Mesenchymal stem cell (in vitro differentiated cells and primary cell): ENCODE measurements at regions not wholly inside any gene's neighbourhood (a gene's known extent, or its start where the extent isn't known, plus 50 kb on each side); places are given as distances from the start of the nearest gene placed in this dataset.
"Not testable (repeated sequence)": the region's sequence is repeated elsewhere in the genome, so short reads cannot be mapped to it uniquely, and the experiment has no call there.

Experiments used
- DNase-seq: peaks from one replicate; pipeline ENCODE4 v3.0.0-alpha.2; 2013
- H2AFZ ChIP-seq: one replicate; pipeline ENCODE4 v1.6.1; 2013; ENCODE audit warnings: low read depth, mild to moderate bottlenecking, control low read depth, inconsistent platforms, low read length, moderate library complexity
- H2AK5ac ChIP-seq: 2 replicates; pipeline ENCODE4 v1.6.1; 2013; ENCODE audit warnings: low read length, moderate library complexity, mild to moderate bottlenecking, inconsistent platforms; ENCODE audit not compliant: severe bottlenecking
- H2BK120ac ChIP-seq: one replicate; pipeline ENCODE4 v1.6.1; 2013; ENCODE audit warnings: low read depth, mild to moderate bottlenecking, inconsistent platforms, low read length, moderate library complexity
- H2BK12ac ChIP-seq, 2 experiments: one replicate each; pipeline ENCODE4 v1.6.1; 2013; ENCODE audit warnings: inconsistent platforms in 2 of 2, low read length in 2 of 2, mild to moderate bottlenecking in 2 of 2, moderate library complexity in 2 of 2, control low read depth in 1 of 2
- H2BK15ac ChIP-seq: one replicate; pipeline ENCODE4 v1.6.1; 2013; ENCODE audit warnings: mild to moderate bottlenecking, low read depth, inconsistent platforms; ENCODE audit not compliant: poor library complexity, severe bottlenecking
- H2BK5ac ChIP-seq: 2 replicates; pipeline ENCODE4 v1.6.1; 2013; ENCODE audit warnings: low read depth, mild to moderate bottlenecking, low read length, control low read depth, inconsistent platforms; ENCODE audit not compliant: poor library complexity, severe bottlenecking
- H3K14ac ChIP-seq, 2 experiments: one replicate each; pipeline ENCODE4 v1.6.1; 2013; ENCODE audit warnings: inconsistent platforms in 2 of 2, low read length in 2 of 2, control low read depth in 1 of 2, mild to moderate bottlenecking in 1 of 2, moderate library complexity in 1 of 2
- H3K18ac ChIP-seq, 2 experiments: one replicate each; pipeline ENCODE4 v1.6.1; 2013; ENCODE audit warnings: inconsistent platforms in 2 of 2, low read length in 2 of 2, control low read depth in 1 of 2, low read depth in 1 of 2, mild to moderate bottlenecking in 1 of 2
- H3K23ac ChIP-seq, 2 experiments: one replicate each; pipeline ENCODE4 v1.6.1; 2013; ENCODE audit warnings: inconsistent platforms in 2 of 2, low read length in 2 of 2, mild to moderate bottlenecking in 2 of 2, moderate library complexity in 2 of 2, control low read depth in 1 of 2
- H3K27ac ChIP-seq: 2 replicates; pipeline ENCODE4 v1.5.1; 2013; ENCODE audit warnings: mild to moderate bottlenecking, moderate library complexity, low read length, control low read depth, inconsistent platforms; ENCODE audit not compliant: poor library complexity, severe bottlenecking
- H3K27me3 ChIP-seq, 2 experiments: 2 replicates each; pipeline versions ENCODE4 v1.6.1 to v1.7.0; 2013; ENCODE audit warnings: low read length in 2 of 2, mild to moderate bottlenecking in 2 of 2, moderate library complexity in 2 of 2, control low read depth in 1 of 2, inconsistent platforms in 1 of 2; ENCODE audit not compliant: control insufficient read depth in 1 of 2, insufficient read depth in 1 of 2
- H3K36me3 ChIP-seq, 2 experiments: 2 replicates each; pipeline versions ENCODE4 v1.6.1 to v1.7.0; 2013; ENCODE audit warnings: low read length in 2 of 2, control low read depth in 1 of 2, inconsistent platforms in 1 of 2, low read depth in 1 of 2, mild to moderate bottlenecking in 1 of 2; ENCODE audit not compliant: insufficient read depth in 2 of 2, control insufficient read depth in 1 of 2
- H3K4ac ChIP-seq, 2 experiments: one replicate each; pipeline ENCODE4 v1.6.1; 2013; ENCODE audit warnings: inconsistent platforms in 2 of 2, low read length in 2 of 2, mild to moderate bottlenecking in 2 of 2, moderate library complexity in 2 of 2, control low read depth in 1 of 2, low read depth in 1 of 2
- H3K4me1 ChIP-seq: 2 replicates; pipeline ENCODE4 v1.6.1; 2013; ENCODE audit warnings: low read depth, low read length, control low read depth; ENCODE audit not compliant: control insufficient read depth, insufficient read depth
- H3K4me2 ChIP-seq: 2 replicates; pipeline ENCODE4 v1.6.1; 2013; ENCODE audit warnings: low read length, mild to moderate bottlenecking, inconsistent platforms; ENCODE audit not compliant: poor library complexity, severe bottlenecking
- H3K4me3 ChIP-seq, 2 experiments: 2 replicates each; pipeline versions ENCODE4 v1.5.1 to v1.7.0; 2013; ENCODE audit warnings: low read length in 2 of 2, mild to moderate bottlenecking in 2 of 2, control low read depth in 1 of 2, low read depth in 1 of 2; ENCODE audit not compliant: insufficient read depth in 1 of 2
- H3K79me1 ChIP-seq: replicated peaks from 2 replicates; pipeline ENCODE4 v1.6.1; 2013; ENCODE audit warnings: mild to moderate bottlenecking, control low read depth, low read length, inconsistent platforms; ENCODE audit not compliant: poor library complexity, severe bottlenecking
- H3K9ac ChIP-seq: 2 replicates; pipeline ENCODE4 v1.7.0; 2013; ENCODE audit warnings: mild to moderate bottlenecking, low read length, moderate library complexity
- H3K9me3 ChIP-seq: 2 replicates; pipeline ENCODE4 v1.7.0; 2013; ENCODE audit warnings: mild to moderate bottlenecking, low read length; ENCODE audit not compliant: control insufficient read depth
- H4K8ac ChIP-seq: one replicate; pipeline ENCODE4 v1.6.1; 2013; ENCODE audit warnings: inconsistent platforms, mild to moderate bottlenecking, low read length, moderate library complexity
- H4K91ac ChIP-seq: one replicate; pipeline ENCODE4 v1.6.1; 2013; ENCODE audit warnings: mild to moderate bottlenecking, low read length, inconsistent platforms
- WGBS: methylation state at CpG from one replicate; pipeline ENCODE4 v1.1.7; 2013; ENCODE audit warnings: mixed read lengths; 5-methylcytosine and 5-hydroxymethylcytosine counted together

DNA sequence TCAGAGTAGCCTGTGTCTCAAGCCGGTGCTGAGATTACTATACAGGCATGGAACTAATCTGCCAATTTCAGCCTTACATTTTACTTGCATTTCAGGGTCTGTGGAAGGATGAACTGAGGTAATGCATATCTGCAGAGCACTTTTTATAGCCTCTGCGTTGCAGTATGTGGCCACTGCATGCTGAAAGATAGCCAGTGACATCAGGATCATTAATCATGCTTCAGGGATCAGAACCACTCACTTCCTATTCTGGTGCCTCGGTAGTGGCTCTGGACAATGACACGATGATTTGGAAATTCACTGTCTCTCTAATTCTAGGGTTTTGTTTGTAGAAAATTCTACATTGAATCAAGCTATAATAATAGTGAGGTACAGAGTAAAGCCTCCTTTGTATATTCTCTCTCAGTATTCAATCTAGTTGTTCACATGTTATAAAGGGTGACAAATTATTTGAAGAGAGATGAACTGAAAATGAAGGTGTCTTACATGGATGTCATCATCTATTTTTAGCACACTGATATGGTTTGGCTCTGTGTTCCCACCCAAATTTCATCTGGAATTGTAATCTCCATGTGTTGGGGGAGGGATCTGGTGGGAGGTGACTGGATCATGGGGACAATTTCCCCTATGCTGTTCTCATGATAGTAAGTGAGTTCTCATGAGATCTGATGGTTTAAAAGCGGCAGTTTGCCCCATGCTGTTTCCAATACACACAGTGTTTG, 554.3 kb upstream of the MIS18BP1 start:
- Histone ChIP-seq H3K4me3 (no peak overlapping the region), H3K4me1 (no peaks in the 10 kb centered on the region), H3K27ac (no peak overlapping the region), H2BK15ac (no peak overlapping the region), H4K8ac (no peak overlapping the region), H3K4me2 (no peak overlapping the region), H3K79me1 (no peaks in the 10 kb centered on the region), H2BK12ac (peak overlapping the region in 1 of 2 experiments; percentile 88), H2BK5ac (no peak overlapping the region), H3K23ac (no peak overlapping the region), H2AFZ (no peak overlapping the region), H3K4ac (no peak overlapping the region), H3K18ac (no peak overlapping the region), H3K27me3 (no peaks in the 10 kb centered on the region), H2AK5ac (no peak overlapping the region), H3K36me3 (no peaks in the 10 kb centered on the region), H3K9me3 (no peaks in the 10 kb centered on the region), H3K14ac (no peak overlapping the region), H3K9ac (no peak overlapping the region), H4K91ac (no peak overlapping the region), H2BK120ac (no peak overlapping the region)
- peak; percentile 45 for DNase-seq
- WGBS, result 7% methylated on average over 1 of the region's 5 CpGs

DNA sequence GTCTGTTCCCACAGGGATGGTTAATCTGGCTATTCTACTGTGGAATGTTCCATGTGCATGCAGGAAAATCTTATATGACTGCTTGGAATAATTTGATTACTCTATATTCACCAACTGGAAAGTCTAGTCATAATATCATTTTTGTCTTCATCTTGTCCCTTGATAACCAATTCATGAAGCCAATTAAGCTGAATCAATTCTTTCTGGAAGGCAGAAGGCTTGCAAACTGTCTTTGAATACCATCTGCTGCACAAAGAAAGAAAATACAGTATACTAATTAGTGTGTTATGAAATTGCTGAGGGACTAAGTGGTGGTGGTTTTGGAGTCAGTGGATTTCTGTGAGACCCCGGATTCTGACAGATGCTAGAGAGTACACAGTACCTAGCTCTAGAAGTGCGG, 546.5 kb upstream of the MIS18BP1 start:
- no peak overlapping the region for H3K27ac ChIP-seq
- H3K4ac ChIP-seq, result no peak overlapping the region
- no peak overlapping the region for H3K9ac ChIP-seq
- no peak overlapping the region for H3K23ac ChIP-seq
- no peaks in the 10 kb centered on the region for H3K79me1 ChIP-seq
- no peak overlapping the region for H2BK12ac ChIP-seq
- H3K4me2 ChIP-seq, result no peak overlapping the region
- no peak overlapping the region for H3K4me3 ChIP-seq
- H3K9me3 ChIP-seq, result no peaks in the 10 kb centered on the region
- no peak overlapping the region for H2BK15ac ChIP-seq
- 100% methylated on average over 2 of the region's 2 CpGs for WGBS
- DNase-seq, result no peak
- no peak overlapping the region for H4K91ac ChIP-seq
- H3K27me3 ChIP-seq, result no peaks in the 10 kb centered on the region
- no peak overlapping the region for H2BK120ac ChIP-seq
- no peaks in the 10 kb centered on the region for H3K4me1 ChIP-seq
- no peak overlapping the region for H4K8ac ChIP-seq
- H2AK5ac ChIP-seq, result no peak overlapping the region
- H3K36me3 ChIP-seq, result no peaks in the 10 kb centered on the region
- no peak overlapping the region for H2BK5ac ChIP-seq
- H2AFZ ChIP-seq, result no peak overlapping the region
- no peak overlapping the region for H3K18ac ChIP-seq
- no peak overlapping the region for H3K14ac ChIP-seq

DNA sequence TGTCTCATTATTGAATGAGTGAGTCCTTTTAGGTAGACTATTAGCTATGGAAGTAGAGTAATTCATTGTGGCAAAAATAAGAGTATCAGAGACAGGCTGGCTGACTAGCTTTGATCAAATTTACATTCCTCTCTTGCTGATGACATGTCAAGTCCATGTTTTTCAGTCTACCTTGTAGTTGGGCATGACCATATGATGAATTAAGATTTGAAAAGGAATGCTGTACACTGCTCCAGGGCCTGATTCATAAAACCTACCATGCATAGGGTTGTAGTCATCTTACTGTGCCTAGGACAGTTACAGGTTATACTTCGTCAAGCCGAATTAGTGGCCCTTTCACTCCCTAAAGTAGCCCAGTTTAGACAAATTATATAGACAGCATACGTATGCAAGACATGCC, 545.7 kb upstream of the MIS18BP1 start:
- no peaks in the 10 kb centered on the region for H3K79me1 ChIP-seq
- no peak overlapping the region for H3K27ac ChIP-seq
- whole genome bisulfite sequencing, result 91% methylated on average over 3 of the region's 3 CpGs
- no peaks in the 10 kb centered on the region for H3K36me3 ChIP-seq
- no peak overlapping the region for H2BK120ac ChIP-seq
- no peak overlapping the region for H3K9ac ChIP-seq
- H3K9me3 ChIP-seq, result peaks cover 4% of the 10 kb centered on the region
- no peak overlapping the region for H4K8ac ChIP-seq
- no peak overlapping the region for H2BK12ac ChIP-seq
- H3K4me2 ChIP-seq, result no peak overlapping the region
- no peaks in the 10 kb centered on the region for H3K27me3 ChIP-seq
- H3K4me3 ChIP-seq, result no peak overlapping the region
- no peak overlapping the region for H2BK5ac ChIP-seq
- no peak overlapping the region for H3K18ac ChIP-seq
- H3K14ac ChIP-seq, result no peak overlapping the region
- no peak overlapping the region for H3K23ac ChIP-seq
- H2AFZ ChIP-seq, result no peak overlapping the region
- no peak overlapping the region for H2BK15ac ChIP-seq
- DNase-seq, result no peak
- no peaks in the 10 kb centered on the region for H3K4me1 ChIP-seq
- no peak overlapping the region for H3K4ac ChIP-seq
- H4K91ac ChIP-seq, result no peak overlapping the region
- no peak overlapping the region for H2AK5ac ChIP-seq

DNA sequence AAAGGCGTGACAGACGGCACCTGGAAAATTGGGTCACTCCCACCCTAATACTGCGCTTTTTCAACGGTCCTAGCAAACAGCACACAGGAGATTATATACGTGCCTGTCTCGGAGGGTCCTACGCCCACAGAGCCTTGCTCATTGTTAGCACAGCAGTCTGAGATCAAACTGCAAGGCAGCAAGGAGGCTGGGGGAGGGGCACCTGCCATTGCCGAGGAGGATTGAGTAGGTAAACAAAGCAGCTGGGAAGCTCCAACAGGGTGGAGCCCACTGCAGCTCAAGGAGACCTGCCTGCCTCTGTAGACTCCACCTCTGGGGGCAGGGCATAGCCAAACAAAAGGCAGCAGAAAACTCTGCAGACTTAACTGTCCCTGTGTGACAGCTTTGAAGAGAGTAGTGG, 543.0 kb upstream of the MIS18BP1 start:
- H2AFZ ChIP-seq, H2BK15ac ChIP-seq, H2AK5ac ChIP-seq, H3K4ac ChIP-seq, H3K14ac ChIP-seq, H2BK12ac ChIP-seq, H3K79me1 ChIP-seq, H3K9ac ChIP-seq, H3K23ac ChIP-seq, H3K9me3 ChIP-seq, H3K27me3 ChIP-seq, H3K4me2 ChIP-seq, H2BK5ac ChIP-seq, H3K18ac ChIP-seq, H4K8ac ChIP-seq, H3K4me3 ChIP-seq, H2BK120ac ChIP-seq, H4K91ac ChIP-seq, H3K4me1 ChIP-seq, H3K27ac ChIP-seq, H3K36me3 ChIP-seq, DNase-seq: not testable (repeated sequence)
- WGBS, result 97% methylated on average over 8 of the region's 8 CpGs
